Activated CD8-positive, alpha-beta T cell treated with anti-CD3 and anti-CD28 coated beads for 36 hours (primary cell): ENCODE measurements at regions not wholly inside any gene's neighbourhood (a gene's known extent, or its start where the extent isn't known, plus 50 kb on each side); places are given as distances from the start of the nearest gene placed in this dataset.

Experiments
- ATAC-seq: fragments of 200-7000 bp; cut with Tn5 transposase; one replicate; pipeline ENCODE4 v1.10.0; 2021; ENCODE audit warnings: mild to moderate bottlenecking, moderate library complexity
- CTCF ChIA-PET: fragments of 350-600 bp; sonication (Branson Sonifier 250); formaldehyde crosslinking; loops from one replicate; lab custom pipeline; 2021; ENCODE audit warnings: antibody characterized with exemption; lab: Charles Lee
- POLR2A ChIA-PET: fragments of 350-600 bp; sonication (Branson Sonifier 250); formaldehyde crosslinking; loops from one replicate; lab custom pipeline; 2021; ENCODE audit warnings: antibody characterized with exemption; lab: Charles Lee
- DNase-seq: peaks from one replicate; pipeline ENCODE4 v3.0.0-alpha.2; 2020
- H3K27ac Mint-ChIP-seq: one replicate; pipeline ENCODE4 v1.8.0; 2021; ENCODE audit warnings: mild to moderate bottlenecking, mixed read lengths
- H3K27me3 Mint-ChIP-seq: one replicate; pipeline ENCODE4 v1.8.0; 2021; ENCODE audit warnings: mixed read lengths
- H3K36me3 Mint-ChIP-seq: one replicate; pipeline ENCODE4 v1.8.0; 2021; ENCODE audit warnings: low read depth, mixed read lengths
- H3K4me1 Mint-ChIP-seq: one replicate; pipeline ENCODE4 v1.8.0; 2021; ENCODE audit warnings: low read depth, mixed read lengths
- H3K4me3 Mint-ChIP-seq: one replicate; pipeline ENCODE4 v1.8.0; 2021; ENCODE audit warnings: mild to moderate bottlenecking, moderate library complexity, mixed read lengths
- H3K9me3 Mint-ChIP-seq: one replicate; pipeline ENCODE4 v1.8.0; 2021; ENCODE audit warnings: mixed read lengths
- CTCF ChIP-seq: fragments of 200-600 bp; IDR thresholded peaks from one replicate; pipeline ENCODE4 v1.8.0; 2022; ENCODE audit warnings: antibody characterized with exemption, mild to moderate bottlenecking
- intact Hi-C: fragments of 100-400 bp; cut with micrococcal nuclease; formaldehyde crosslinking; loops from one replicate; pipeline ENCODE4 v1.10.0; 2022

DNA sequence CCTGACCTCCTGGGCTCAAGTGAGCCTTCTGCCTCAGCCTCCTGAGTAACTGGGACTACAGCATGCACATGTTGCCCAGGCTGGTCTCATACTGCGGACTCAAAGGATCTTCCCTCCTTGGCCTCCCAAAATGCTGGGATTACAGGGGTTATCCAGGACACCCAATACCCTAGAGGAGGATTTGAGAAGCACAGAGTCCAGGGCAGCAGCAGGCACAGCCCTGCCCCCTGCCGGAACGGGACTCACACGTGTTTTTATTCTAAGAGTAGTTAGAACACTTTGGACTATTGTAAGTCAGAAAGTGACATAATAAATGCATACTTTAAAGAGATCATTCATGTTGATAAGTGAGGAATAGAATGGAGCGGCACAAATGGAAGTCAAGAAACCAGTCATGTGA, 80.2 kb downstream of the C6orf118 start:
- Mint-ChIP-seq H3K27ac (no peak overlapping the region), H3K36me3 (no peaks in the 10 kb centered on the region), H3K4me1 (no peaks in the 10 kb centered on the region), H3K9me3 (peaks cover 4% of the 10 kb centered on the region), H3K27me3 (no peaks in the 10 kb centered on the region), H3K4me3 (no peak overlapping the region)
- TF ChIP-seq CTCF, result no peak
- ChIA-PET POLR2A (no interaction called here), CTCF (no interaction called here)
- intact Hi-C loops, result no loop called here
- ATAC-seq, result no peak
- DNase-seq, result no peak

DNA sequence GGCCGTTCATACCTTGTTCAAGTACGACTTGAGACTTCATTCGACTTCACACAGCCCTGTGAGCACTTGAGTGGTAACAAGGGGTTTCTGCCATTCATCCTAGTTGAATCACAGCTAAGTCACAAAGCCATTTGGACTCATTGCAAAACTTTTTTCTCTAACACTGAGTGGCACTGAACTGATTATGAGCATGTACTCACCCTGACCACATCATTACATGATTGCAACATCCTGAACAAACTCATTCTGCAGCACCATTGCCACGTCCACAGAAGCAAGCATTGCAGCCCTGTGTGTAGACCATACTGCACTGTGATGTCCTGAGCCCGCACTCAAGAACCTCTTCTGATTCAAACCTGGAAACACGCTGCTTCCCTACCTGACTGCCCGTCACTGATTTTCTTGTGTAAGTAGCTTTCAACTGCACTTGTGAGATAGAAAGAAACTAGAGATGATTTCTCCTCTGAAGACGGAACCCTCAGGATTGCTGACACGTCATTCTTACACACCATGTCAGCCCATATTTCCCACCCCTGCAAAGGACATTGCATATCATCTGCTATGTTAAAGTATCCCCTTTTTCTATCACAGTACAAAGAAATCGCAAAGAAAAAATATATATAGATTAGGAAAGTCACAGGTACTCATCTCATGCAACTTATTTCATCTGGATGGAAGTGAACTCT, 81.6 kb downstream of the C6orf118 start:
- peaks cover 5% of the 10 kb centered on the region for H3K9me3 Mint-ChIP-seq
- H3K27ac Mint-ChIP-seq, result no peak overlapping the region
- no peaks in the 10 kb centered on the region for H3K27me3 Mint-ChIP-seq
- POLR2A ChIA-PET, result no interaction called here
- H3K4me1 Mint-ChIP-seq, result no peaks in the 10 kb centered on the region
- no peak for TF ChIP-seq CTCF
- no peaks in the 10 kb centered on the region for H3K36me3 Mint-ChIP-seq
- ATAC-seq (no peak), DNase-seq (no peak)
- CTCF ChIA-PET, result no interaction called here
- no peak overlapping the region for H3K4me3 Mint-ChIP-seq
- intact Hi-C loops, result no loop called here

- intact Hi-C loops, result no loop called here
- ChIA-PET CTCF (no interaction called here), POLR2A (no interaction called here)
- no peak for TF ChIP-seq CTCF
- no peak for ATAC-seq
- no peaks in the 10 kb centered on the region for H3K36me3 Mint-ChIP-seq
- H3K27me3 Mint-ChIP-seq, result no peaks in the 10 kb centered on the region
- H3K27ac Mint-ChIP-seq, result no peak overlapping the region
- H3K4me3 Mint-ChIP-seq, result no peak overlapping the region
- H3K4me1 Mint-ChIP-seq, result no peaks in the 10 kb centered on the region
- no peak for DNase-seq
- peaks cover 8% of the 10 kb centered on the region for H3K9me3 Mint-ChIP-seq
Observed at GRCh38 chr6:165223736-165224135, 85.7 kb downstream of the C6orf118 start.

DNA sequence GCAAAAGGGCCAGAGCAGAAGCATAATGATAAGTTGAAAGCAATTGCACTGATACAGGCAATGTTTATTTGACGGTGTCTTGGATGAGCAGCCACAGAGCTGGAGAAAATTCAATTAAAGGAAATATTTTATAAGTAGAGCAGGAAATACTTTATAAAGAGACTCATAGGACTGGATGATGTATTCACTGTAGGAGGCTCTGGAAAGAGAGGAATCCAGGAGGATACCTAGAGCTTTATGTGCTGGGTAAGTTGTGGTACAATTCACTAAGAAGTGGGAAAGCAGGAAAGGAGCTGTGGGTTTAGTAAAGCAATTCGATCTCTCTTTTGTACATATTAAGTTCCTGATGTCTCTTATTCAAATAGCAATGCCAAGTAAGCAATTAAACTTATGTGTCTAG, 86.3 kb downstream of the C6orf118 start:
- no peaks in the 10 kb centered on the region for H3K27me3 Mint-ChIP-seq
- no peak overlapping the region for H3K4me3 Mint-ChIP-seq
- no peaks in the 10 kb centered on the region for H3K4me1 Mint-ChIP-seq
- TF ChIP-seq CTCF, result no peak
- CTCF ChIA-PET, result no interaction called here
- POLR2A ChIA-PET, result no interaction called here
- H3K9me3 Mint-ChIP-seq, result peaks cover 7% of the 10 kb centered on the region
- no peak overlapping the region for H3K27ac Mint-ChIP-seq
- intact Hi-C loops, result no loop called here
- no peaks in the 10 kb centered on the region for H3K36me3 Mint-ChIP-seq
- no peak for DNase-seq
- ATAC-seq, result no peak

DNA sequence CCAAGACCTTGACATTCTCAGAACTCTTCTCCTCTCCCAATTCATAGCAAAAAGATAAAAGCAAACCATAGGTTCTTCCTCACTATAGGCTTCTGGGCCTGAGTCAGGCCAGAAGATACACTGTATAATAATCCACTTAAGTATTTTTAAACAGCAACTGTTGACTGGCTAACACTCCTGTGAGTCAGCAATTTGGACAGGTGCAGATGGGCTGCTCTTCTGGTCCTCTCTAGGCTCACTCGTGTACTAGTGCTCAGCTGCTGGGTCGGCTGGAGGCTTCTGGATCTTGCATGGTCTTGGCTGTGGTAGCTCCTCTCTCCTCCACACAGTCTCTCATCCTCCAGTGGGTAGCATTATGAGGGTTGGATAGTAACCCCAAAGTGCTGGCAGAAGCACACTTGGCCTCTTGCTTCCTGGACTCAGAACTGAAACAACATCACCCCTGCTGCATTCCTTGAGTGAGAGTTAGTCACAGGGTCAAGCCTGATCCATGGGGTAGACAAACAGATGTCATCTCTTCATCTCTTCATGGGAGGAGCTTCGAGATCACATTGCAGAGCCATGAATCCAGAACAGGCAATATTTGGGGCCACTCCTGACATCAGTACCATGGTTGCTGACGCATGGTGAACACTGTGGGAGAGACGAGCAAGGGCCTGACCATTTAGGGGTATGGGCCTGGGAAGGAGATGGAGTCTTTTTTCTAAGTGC, 86.9 kb downstream of the C6orf118 start:
- Mint-ChIP-seq H3K27me3 (no peaks in the 10 kb centered on the region), H3K36me3 (no peaks in the 10 kb centered on the region), H3K4me1 (no peaks in the 10 kb centered on the region), H3K9me3 (peaks cover 7% of the 10 kb centered on the region), H3K27ac (no peak overlapping the region), H3K4me3 (no peak overlapping the region)
- DNase-seq (no peak), ATAC-seq (no peak)
- ChIA-PET POLR2A (no interaction called here), CTCF (no interaction called here)
- intact Hi-C loops, result no loop called here
- TF ChIP-seq CTCF, result no peak
